Panc1 (cell line): ENCODE measurements at regions not wholly inside any gene's neighbourhood (a gene's known extent, or its start where the extent isn't known, plus 50 kb on each side); places are given as distances from the start of the nearest gene placed in this dataset.

ENCODE experiments used
- ATAC-seq: fragments of 200-7000 bp; cut with Tn5 transposase; 2 replicates; pipeline ENCODE4 v1.9.1; 2020; ENCODE audit warnings: mild to moderate bottlenecking, moderate library complexity
- BruUV-seq: library from RNA; stranded (reverse); fragments of 400-500 nt; replicated peaks from 2 replicates; lab custom pipeline; 2021; lab: Mats Ljungman, UMichigan
- CTCF ChIA-PET: fragments of 300-600 bp; sonication (Branson Sonifier 250); formaldehyde crosslinking; loops from one replicate; lab custom pipeline; 2022; ENCODE audit warnings: antibody characterized with exemption; lab: Charles Lee
- POLR2A ChIA-PET: fragments of 300-600 bp; sonication (Branson Sonifier 250); formaldehyde crosslinking; loops from one replicate; lab custom pipeline; 2022; ENCODE audit warnings: antibody characterized with exemption; lab: Charles Lee
- DNase-seq: peaks from one replicate; pipeline ENCODE4 v3.0.0-alpha.2; 2010; ENCODE audit warnings: low read depth, low spot score
- H3K27ac ChIP-seq: 2 replicates; pipeline ENCODE4 v1.5.1; 2011; ENCODE audit warnings: mild to moderate bottlenecking, low read length, inconsistent platforms
- H3K27me3 ChIP-seq: fragments of 200-500 bp; sonication (Bioruptor generic); 2 replicates; pipeline ENCODE4 v1.6.0; 2014; ENCODE audit warnings: low read length, inconsistent platforms; ENCODE audit not compliant: control insufficient read depth, insufficient read depth
- H3K36me3 ChIP-seq: fragments of 200-500 bp; sonication (Bioruptor generic); 2 replicates; pipeline ENCODE4 v1.5.1; 2014; ENCODE audit warnings: inconsistent platforms, mild to moderate bottlenecking, low read length, moderate library complexity; ENCODE audit not compliant: control insufficient read depth, insufficient read depth
- H3K4me1 ChIP-seq: 2 replicates; pipeline ENCODE4 v1.5.1; 2011; ENCODE audit warnings: inconsistent platforms, mild to moderate bottlenecking, low read length, moderate library complexity; ENCODE audit not compliant: control insufficient read depth, insufficient read depth
- H3K4me3 ChIP-seq, 2 experiments: 2 replicates each; pipeline ENCODE4 v1.5.1; 2011 to 2012; ENCODE audit warnings: low read depth in 2 of 2, low read length in 2 of 2, mild to moderate bottlenecking in 2 of 2, inconsistent platforms in 1 of 2, moderate library complexity in 1 of 2
- H3K9me3 ChIP-seq: fragments of 200-500 bp; sonication (Bioruptor generic); 2 replicates; pipeline ENCODE4 v1.5.1; 2014; ENCODE audit warnings: low read depth, mild to moderate bottlenecking, inconsistent platforms, low read length, moderate library complexity; ENCODE audit not compliant: control insufficient read depth, insufficient read depth
- CTCF ChIP-seq: fragments of 450-650 bp; IDR thresholded peaks from 2 replicates; pipeline ENCODE4 v1.5.1; 2017; ENCODE audit warnings: mild to moderate bottlenecking
- POLR2AphosphoS5 ChIP-seq: IDR thresholded peaks from 2 replicates; pipeline ENCODE4 v1.6.1; 2012; ENCODE audit warnings: mild to moderate bottlenecking, low read depth, low read length, moderate library complexity
- SIN3A ChIP-seq: IDR thresholded peaks from 2 replicates; pipeline ENCODE4 v1.6.1; 2012; ENCODE audit warnings: low read depth, mild to moderate bottlenecking, low read length, moderate library complexity, borderline replicate concordance; ENCODE audit not compliant: insufficient read depth
- TCF7L2 ChIP-seq: IDR thresholded peaks from 2 replicates; pipeline ENCODE4 v1.6.1; 2011; ENCODE audit warnings: mild to moderate bottlenecking, low read depth, low read length, inconsistent platforms
- in situ Hi-C: cut with HindIII; loops from 2 replicates; pipeline ENCODE4 v1.10.0; 2016; ENCODE audit warnings: low sequenced_read_pairs, low pct_unique_long_range_greater_than_20kb
- intact Hi-C: fragments of 100-400 bp; cut with micrococcal nuclease; formaldehyde crosslinking; loops from one replicate; pipeline ENCODE4 v1.10.0; 2022; ENCODE audit not compliant: unreplicated experiment
- TF ChIP-seq, protein P1 (sequence below), 2 experiments: IDR thresholded peaks; 2 replicates each; pipeline ENCODE4 v1.6.1; 2011 to 2012; ENCODE audit warnings: low read depth in 2 of 2, control low read depth in 1 of 2, low read length in 1 of 2, mild to moderate bottlenecking in 1 of 2, moderate library complexity in 1 of 2; ENCODE audit not compliant: insufficient read depth in 1 of 2

DNA sequence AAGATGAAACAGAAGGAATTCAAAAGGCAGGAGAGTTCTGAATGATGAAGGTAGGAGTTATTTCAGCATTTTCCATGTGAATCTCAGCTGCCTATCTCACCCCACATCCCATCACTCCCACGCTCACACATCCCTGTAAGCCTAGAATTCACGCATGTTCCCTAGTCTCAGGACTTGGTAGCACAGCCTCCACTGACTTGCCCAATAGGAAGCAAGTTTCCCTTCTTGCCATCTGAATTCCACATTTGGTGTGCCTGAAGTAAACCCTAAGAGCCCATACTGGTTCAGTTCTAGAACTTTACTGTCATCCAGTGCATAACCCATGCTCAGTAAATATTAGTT is 56.6 kb downstream of the STYXL2 start:
- ATAC-seq = no peak
- Histone ChIP-seq H3K36me3 (no peaks in the 10 kb centered on the region), H3K9me3 (no peaks in the 10 kb centered on the region), H3K27me3 (peaks cover 8% of the 10 kb centered on the region), H3K4me3 (no peak overlapping the region), H3K4me1 (no peaks in the 10 kb centered on the region), H3K27ac (no peak overlapping the region)
- ChIA-PET POLR2A (no interaction called here), CTCF (no interaction called here)
- no peak for DNase-seq
- in situ Hi-C loops = no loop called here
- intact Hi-C loops = no loop called here
- no TSS peak for BruUV-seq
- TF ChIP-seq CTCF (no peak), POLR2AphosphoS5 (no peak), SIN3A (no peak), TCF7L2 (no peak)
- TF ChIP-seq, protein P1, sequence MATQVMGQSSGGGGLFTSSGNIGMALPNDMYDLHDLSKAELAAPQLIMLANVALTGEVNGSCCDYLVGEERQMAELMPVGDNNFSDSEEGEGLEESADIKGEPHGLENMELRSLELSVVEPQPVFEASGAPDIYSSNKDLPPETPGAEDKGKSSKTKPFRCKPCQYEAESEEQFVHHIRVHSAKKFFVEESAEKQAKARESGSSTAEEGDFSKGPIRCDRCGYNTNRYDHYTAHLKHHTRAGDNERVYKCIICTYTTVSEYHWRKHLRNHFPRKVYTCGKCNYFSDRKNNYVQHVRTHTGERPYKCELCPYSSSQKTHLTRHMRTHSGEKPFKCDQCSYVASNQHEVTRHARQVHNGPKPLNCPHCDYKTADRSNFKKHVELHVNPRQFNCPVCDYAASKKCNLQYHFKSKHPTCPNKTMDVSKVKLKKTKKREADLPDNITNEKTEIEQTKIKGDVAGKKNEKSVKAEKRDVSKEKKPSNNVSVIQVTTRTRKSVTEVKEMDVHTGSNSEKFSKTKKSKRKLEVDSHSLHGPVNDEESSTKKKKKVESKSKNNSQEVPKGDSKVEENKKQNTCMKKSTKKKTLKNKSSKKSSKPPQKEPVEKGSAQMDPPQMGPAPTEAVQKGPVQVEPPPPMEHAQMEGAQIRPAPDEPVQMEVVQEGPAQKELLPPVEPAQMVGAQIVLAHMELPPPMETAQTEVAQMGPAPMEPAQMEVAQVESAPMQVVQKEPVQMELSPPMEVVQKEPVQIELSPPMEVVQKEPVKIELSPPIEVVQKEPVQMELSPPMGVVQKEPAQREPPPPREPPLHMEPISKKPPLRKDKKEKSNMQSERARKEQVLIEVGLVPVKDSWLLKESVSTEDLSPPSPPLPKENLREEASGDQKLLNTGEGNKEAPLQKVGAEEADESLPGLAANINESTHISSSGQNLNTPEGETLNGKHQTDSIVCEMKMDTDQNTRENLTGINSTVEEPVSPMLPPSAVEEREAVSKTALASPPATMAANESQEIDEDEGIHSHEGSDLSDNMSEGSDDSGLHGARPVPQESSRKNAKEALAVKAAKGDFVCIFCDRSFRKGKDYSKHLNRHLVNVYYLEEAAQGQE (IDR thresholded peaks at IDR 0.05; ENCODE audit: insufficient read depth in 1 of 2, low read depth in 2 of 2, low read length in 1 of 2) = no peak

GRCh38 chr1:167152192-167152876 is 58.5 kb downstream of the STYXL2 start:
- no peak for ATAC-seq
- DNase-seq = no peak
- Histone ChIP-seq H3K4me3 (no peak overlapping the region), H3K27me3 (peaks cover 5% of the 10 kb centered on the region), H3K9me3 (no peaks in the 10 kb centered on the region), H3K36me3 (no peaks in the 10 kb centered on the region), H3K4me1 (no peaks in the 10 kb centered on the region), H3K27ac (no peak overlapping the region)
- in situ Hi-C loops (no loop called here), intact Hi-C loops (no loop called here)
- TF ChIP-seq POLR2AphosphoS5 = no peak
- TF ChIP-seq SIN3A = no peak
- TF ChIP-seq, protein P1 (IDR thresholded peaks at IDR 0.05; ENCODE audit: insufficient read depth in 1 of 2, low read depth in 2 of 2, low read length in 1 of 2) = no peak
- TF ChIP-seq CTCF = no peak
- TF ChIP-seq TCF7L2 = no peak
- BruUV-seq = no TSS peak
- ChIA-PET CTCF (no interaction called here), POLR2A (no interaction called here)
